NCI-H2171 treated with DMSO at 0.1 percent for 48 hours (cell line): ENCODE measurements at regions not wholly inside any gene's neighbourhood (a gene's known extent, or its start where the extent isn't known, plus 50 kb on each side); places are given as distances from the start of the nearest gene placed in this dataset.
"Not testable (repeated sequence)": the region's sequence is repeated elsewhere in the genome, so short reads cannot be mapped to it uniquely, and the experiment has no call there.

ENCODE experiments used
- DNase-seq: peaks from one replicate; lab custom pipeline; 2025; lab: John Stamatoyannopoulos, UW

DNA sequence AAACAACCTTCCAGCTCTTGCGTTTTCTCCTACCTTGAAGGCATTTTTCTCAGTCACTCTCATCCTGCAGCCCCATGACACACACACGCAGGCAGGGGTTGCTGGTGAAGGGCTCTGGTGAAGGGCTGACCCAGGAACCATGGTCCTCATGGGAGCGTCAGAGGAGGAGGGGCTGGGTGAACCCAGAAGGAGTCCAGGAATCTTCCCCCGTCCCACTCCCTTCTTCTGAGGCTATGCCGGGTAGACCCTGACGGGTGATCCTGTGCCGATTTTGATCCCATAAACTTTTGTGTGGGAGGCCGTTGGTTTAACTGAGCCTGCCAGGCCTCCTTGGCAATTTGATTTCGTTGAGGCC is 278.4 kb upstream of the FOXF1 start:
- DNase-seq = no peak

DNA sequence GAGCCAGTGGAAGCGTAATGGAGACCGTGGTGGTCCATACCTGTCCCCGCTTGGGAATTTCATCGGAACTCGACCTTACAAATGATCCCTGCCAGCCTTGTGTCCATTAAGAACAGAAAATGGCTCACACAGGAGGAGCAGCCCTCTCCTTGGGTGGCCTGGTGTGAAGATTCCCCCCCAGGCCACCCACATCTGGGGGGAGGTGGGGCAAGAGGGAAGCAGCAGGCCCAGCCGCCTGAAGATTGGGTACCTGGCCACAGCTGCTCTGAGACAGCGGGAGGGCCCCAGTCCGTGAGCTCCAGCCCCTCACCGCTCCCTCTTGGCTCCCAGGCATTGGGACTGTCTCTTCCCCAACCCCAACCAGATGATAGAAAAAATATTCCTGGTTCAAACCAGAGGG is 277.8 kb upstream of the FOXF1 start:
- no peak for DNase-seq

DNA sequence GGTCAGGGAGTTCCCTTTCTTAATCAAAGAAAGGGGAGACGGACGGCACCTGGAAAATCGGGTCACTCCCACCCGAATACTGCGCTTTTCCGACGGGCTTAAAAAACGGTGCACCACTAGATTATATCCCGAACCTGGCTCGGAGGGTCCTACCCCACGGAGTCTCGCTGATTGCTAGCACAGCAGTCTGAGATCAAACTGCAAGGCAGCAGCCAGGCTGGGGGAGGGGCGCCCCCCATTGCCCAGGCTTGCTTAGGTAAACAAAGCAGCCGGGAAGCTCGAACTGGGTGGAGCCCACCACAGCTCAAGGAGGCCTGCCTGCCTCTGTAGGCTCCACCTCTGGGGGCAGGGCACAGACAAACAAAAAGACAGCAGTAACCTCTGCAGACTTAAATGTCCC is 276.8 kb upstream of the FOXF1 start:
- not testable (repeated sequence) for DNase-seq

DNA sequence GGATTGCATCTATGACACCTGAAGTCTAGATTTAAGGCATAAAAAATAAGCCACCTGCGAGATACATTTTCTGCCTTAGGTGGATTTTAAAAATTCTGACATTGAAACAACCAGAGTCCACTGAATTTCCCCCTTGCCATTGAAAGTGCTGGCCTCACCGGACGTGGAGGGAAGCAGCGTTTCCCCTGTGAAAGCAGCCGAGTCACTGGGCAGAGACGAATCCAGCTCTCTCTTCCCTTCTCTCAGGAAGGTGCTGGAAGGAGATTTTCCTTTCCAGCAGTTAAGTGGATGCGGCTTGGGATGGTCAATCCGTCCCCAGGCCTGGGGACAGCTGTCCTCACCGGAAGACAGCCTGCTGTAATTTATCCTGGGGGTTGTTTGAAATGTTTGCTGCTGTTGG is 270.9 kb upstream of the FOXF1 start:
- DNase-seq = no peak

DNA sequence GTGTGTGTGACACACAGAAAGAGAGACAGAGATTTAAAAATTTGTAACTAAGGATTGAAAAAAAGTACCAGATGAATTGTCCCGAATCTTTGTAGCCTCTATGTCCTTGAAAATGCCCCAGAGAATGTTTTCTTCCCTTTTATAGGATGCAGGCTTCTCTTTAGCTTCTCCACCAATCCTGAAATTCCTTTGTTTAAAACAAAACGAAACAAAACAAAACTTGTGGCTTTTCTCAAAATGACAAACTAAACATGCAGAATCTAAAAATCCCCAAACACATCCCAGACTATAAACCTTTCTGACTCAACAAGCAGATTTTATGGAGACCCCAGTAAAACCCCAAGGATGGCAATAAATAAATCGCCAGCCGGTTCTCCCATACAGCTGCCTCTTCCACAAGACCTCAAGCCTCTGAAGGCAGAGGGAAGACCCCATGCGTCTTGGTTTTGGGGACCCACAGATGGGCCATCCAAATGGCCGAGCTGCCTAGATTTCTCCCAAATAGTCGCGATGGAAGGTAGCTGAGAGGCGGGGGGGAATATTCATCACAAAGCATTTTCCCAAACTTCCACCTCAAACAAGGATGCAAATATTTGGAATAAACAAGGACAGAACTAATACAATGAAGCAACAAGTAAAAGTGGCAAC is 269.5 kb upstream of the FOXF1 start:
- DNase-seq = no peak

DNA sequence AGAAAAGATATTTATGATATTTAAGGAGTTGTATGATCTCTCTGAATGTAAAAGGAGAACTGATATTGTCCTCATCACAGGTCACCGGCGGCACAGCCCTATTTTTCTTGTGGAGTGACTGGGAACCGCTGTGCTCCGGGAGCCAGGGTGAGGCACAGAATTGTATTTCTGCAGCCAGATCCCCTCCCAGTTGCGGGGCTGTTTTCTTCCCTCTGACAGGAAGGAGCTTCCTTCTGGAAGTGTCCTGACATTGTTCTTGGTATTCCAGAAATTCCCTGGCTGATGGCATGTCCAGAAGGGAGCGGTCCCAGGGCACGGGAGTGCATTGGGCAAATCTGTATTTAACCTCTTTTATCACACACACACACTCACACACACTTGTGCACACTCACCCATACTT is 268.6 kb upstream of the FOXF1 start:
- no peak for DNase-seq

DNA sequence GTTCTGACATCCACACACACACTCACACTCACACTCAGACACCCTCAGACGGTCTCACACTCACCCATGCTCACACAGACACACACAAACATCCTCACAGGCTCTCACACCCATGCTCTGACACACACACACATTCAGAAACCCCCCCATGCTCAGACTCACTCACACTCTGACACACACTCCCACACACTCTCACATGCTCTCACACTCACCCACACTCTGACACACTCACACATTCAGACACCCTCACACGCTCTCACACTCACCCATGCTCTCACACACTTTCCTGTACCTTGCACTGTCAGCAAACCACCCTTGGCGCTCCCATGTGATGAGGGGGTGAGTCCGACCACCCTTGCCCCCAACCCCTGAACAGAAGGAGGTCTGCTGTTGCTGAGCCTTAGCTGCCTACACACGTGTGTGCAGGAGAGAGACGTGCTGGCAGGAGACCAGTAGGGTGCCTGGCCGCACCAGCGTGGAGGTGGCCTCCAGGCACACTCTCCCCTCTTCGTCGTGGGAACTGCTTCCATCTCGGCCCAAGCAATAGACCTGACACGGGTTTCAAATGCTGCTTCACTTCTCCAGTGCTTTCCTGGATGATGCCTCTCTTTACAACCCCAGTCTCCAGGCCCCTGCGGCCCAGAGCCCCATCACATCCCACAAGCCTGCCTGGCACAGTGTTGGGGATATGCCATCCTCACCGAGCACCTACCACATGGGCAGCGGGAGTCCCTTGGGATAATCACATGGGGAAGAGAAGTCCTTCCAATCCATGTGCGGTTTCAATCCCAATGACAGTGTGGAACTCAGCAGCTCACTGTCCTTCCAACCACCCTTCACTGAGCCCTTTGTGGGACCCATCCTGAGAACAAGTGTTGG is 267.8 kb upstream of the FOXF1 start:
- no peak for DNase-seq

DNA sequence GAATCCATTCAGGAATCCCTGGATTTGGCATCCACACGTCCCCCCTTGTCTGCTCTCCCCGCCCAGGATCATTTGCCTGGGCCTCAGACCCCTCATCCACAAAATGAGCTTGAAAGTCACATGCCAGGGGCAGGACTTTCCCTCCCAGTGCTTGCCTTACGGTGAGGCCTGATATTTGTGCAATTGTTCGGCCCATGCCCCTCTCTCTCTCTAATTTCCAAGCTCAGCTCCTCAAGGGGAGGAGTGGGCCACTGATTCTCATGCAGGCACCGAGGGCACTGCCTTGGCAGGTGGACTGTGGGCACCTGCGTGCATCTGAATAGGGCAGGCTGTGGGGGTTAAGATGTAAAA is 267.2 kb upstream of the FOXF1 start:
- DNase-seq = no peak

DNA sequence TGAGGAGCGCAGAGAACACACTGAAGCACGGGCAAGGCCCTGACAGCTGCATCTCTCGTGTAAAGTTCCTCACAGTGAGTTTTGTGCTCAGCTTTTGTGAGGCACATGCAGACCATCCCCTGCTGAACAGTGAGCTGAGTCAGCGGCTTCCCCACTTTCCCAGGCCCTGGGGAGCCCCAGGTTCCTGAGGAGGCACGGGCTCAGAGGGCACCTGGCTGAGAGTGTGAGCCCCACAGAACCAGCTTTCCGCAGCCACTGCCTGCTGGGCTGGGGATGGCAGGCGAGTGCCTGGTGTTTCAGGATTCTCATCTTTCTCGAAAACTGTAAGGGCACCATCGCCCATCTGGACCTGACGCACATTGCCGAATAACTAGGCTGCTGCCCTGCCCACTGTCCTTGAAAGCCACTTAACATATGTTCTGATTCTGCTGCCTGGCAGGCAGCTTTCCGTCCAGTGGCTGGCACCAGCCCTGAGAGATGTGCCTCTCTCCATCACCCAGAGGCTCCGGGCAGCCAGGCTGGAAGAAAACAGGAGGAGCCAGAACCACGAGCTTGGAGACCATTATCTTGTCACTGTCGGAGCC is 266.7 kb upstream of the FOXF1 start:
- no peak for DNase-seq

DNA sequence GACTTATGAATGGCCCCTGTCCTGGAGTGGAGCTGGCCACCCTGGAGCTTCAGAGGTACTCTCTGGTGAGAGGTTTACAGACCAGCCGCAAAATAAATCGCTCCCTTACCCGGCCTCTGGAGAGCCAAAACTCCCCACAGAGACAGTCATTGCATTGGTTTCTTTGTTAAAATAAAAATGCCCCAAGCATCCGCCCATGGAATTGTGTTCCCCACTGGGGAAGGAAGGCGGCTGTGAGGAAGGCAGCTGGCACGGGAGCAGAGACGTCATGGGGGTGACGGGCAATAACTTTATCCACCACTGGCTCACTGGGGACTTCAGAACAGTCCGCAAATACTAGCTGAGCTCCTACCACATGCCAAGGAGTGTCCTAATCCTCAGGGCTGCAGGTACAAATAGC is 266.2 kb upstream of the FOXF1 start:
- DNase-seq = no peak

DNA sequence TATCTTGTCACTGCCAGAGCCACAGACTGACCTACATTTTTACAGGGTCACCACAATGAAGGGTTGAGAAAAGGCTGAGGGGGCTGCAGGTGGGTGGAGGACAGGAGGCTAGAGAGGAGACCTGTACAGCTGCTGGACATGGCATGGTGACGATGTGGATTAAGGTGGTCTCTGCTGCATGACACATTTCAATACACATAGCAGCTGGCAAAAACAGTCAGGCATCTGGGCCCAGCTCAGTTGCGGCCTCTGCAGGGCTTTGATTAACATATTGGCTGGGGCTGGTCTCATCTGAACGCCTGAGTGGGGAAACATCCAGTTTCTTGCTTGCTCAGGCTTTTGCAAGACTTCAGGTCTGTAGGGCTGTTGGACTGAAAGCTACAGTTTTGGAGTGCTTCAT is 265.4 kb upstream of the FOXF1 start:
- DNase-seq = no peak

DNA sequence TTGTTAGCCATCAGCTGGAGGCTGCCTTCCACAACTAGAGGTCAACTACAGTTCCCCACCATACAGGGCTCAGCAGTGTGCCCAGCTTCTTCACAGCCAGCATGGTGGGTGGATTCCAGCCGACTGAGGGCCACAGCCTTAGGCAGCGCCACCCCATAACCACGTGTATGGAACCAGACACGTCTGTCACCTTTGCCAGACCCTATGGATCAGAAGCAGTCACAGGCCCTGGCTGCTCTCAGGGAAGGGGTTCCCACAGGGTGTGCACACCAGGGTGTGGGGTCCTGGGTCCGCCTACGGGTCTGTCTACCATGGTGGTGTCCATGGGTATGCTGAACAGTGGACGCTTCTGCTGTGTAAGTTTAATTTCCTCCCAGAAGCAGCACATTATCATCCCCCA is 265.0 kb upstream of the FOXF1 start:
- no peak for DNase-seq

DNA sequence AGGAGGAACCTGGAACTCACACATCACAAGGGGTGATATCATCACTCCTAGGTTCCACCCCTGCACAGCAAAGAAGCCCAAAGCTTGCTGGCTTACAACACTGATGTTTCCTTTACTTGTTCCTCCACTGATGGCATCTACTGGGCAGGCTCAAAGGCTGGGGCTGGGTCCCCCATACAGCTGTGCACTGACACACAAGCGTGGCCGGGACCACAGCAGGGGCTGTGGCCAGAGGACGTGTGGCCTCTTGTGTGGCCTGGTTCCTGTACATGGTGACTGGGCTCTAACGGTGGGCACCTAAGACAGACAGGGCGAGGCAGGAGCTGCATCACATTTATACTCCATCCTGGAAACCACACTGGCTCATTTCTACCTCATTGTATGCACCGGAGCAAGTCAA is 264.4 kb upstream of the FOXF1 start:
- no peak for DNase-seq

DNA sequence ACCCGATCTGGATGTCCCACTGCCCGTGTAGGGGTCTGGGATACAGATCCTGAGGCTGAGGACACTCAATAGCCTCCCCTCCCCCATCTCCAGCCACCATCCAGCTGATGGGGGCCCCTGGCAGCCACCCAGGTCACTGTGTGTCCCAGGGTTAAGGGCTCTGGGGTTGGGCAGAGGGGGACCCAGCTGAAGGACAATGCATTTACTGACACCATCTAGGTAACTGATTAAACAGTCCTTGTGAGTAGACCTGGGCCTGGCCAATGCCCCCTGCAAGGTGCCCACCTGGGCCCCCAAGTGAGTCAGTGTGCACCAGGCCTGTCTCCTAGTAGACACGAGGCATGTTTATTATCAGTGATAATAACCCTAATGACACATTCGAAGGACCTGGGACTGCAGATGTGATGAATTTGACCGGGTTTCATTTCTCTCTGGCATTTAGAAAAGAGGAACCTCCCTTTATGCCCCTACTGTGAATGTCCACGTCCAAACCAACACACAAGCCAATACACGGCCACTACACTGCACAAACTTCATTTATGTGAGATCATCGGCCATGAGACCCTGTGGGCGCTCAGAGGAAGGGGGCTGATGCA is 261.9 kb upstream of the FOXF1 start:
- no peak for DNase-seq

DNA sequence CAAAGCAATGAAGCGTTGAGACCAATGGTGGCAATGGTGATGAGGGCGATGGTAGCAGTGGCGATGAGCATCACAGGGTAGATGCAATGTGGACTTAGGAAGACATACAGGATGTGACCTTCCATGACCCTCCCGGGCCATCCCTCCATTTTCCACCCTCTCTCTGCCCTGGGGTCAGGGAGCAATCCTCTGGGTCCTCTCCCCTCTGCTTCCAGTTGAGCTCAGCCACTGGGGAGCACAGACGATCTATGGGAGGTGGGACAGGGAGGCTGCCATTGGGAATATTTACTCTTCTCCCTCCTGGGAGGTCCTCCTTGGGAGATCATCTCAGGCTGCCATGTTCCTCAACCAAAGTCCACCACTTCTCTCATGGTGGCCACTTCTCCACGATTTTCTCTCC is 260.7 kb upstream of the FOXF1 start:
- no peak for DNase-seq

DNA sequence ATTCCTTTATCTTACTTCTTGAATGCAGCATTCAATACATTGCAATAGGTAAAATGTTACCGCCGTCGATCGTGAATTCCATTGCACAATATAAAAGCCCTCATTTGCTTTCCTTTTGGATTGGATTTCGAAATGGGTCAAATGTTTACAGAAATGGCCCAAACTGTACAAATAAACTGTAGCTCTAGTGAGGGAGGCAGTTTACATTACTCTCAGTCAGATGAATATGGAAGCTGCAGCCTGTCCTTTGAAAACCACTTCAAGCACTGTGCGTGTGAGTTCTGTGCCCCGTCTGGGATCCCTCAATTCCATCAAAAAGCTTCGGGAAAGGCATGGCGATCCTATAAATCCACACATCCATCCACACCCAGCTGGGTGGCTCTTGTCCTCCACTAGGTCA is 258.6 kb upstream of the FOXF1 start:
- no peak for DNase-seq

DNA sequence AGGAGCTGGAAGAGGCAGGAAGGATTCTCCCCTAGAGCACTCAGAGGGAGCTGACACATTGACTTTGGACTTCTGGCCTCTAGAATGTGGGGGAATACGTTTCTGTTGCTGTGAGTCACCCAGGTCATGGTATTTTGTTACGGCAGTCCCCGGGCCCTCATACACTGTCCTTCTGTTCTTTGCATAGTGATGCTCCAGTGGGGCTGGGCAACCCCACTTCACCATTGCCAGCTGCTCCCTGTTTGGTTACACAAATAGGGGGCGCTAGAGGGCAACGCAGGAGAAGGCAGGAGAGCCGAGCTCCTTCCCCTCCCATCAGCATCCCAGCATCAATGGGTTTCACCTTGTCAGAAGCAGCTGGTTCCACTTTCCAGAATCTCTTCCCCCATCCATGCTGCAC is 257.7 kb upstream of the FOXF1 start:
- DNase-seq = no peak

DNA sequence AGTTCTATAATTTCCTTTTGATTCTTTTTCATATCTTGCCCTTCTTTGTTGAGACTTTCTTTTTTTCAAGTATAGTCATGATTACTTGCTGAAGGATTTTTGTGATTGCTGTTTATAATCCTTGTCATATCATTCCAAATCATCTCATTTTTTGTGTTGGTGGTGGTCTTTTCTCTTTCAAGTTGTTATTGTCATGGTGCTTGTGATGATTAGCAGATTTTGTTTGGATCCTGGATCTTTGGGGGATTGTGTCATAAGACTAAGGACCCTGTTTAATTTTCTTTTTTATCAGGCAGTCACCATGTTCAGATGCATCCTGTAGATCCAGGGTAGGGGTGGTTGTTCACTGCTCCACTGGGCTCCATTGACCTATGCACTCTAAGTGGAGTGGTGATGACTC is 254.4 kb upstream of the FOXF1 start:
- no peak for DNase-seq

DNA sequence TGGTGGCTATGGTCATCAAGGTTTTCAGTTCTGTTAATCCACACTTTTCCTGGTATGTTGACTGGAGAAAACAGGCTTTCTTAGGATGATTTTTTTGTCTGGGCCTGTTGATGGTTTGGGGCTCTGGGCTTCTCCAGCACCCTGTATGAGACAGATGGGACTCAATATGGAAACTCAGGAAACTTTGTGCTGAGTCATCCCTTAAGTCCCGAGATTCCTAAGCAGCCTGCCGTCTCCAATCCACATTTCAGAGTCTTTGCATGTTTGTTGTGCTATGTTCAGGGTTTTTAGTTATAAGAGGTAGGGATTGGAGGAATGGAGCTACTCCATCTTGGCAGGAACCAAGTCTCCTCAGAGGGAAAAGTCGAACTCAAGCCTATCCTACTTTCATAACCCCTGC is 253.3 kb upstream of the FOXF1 start:
- no peak for DNase-seq

DNA sequence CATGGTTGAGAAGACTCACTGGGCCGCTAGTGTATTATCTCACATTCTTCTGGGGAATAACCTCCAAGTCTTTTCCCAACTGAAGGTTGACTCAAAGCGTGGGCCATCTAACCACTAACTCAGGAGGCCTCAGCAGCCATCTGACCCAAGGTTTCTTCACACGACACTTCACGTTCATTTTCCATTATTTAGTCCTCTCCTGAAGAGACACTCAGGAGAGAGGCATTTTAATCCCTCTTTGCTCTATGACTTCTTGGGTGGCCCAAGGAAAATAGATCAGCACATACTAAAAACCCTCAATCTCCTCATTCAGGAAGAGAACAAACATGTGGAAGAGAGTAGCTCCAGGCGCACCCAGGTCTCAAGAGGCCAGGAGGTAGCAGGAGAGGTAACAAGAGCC is 252.8 kb upstream of the FOXF1 start:
- no peak for DNase-seq

DNA sequence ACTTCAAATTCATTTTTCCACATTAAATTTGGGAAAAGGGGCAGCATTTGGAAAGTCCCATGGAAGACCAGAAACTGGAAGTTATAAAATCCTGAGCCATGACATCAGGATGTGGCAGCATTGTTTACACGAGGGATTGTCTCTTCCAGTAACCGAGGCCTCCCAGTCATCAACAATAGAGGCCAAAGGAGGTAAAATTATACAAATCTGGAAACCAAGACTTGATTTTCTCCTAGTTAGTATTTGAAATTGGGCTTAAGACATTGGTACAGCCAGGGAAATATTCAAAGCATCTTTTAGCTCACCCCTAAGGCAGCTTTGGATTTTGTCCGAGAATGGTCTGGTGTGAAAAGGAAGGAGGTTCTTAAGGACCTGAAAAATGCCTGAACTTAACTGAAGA is 251.6 kb upstream of the FOXF1 start:
- DNase-seq = no peak

DNA sequence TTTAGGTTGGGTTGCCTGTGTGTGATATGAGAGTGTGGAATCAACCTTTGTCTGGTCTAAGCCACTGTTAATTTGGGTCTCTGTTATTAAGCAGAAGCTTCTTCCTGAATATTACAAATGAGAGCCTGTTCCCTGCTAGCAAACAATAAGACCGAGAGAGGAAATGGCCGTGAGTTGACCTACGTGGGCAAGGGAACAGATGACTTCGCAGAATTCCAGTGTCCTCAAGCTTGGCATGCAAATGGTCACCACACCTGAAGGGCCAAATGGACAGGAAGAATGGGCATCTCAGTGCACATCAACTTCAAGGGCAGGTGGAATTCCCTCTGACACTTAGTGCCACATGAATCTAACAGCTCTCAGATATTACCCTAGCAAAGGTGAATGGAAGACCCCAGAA is 250.8 kb upstream of the FOXF1 start:
- DNase-seq = no peak

DNA sequence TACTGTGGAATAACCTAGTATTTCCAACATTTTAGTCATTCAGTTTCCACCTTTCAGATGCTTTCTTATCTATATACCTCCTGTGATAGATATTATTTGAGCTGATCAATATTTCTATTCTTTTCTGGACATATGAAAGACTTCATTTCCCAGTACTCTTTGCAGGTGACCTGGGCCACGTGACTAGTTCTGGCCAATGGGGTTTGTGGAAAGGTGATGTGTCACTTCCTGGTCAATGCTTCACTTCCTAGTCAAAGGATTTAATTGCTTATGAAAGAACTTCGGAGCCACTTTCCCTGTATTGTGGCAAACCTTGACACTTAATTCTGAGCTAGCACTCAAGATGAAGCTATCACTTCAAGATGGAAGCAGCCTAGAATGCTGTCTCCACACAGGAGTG is 248.9 kb upstream of the FOXF1 start:
- peak; percentile 31 for DNase-seq
